ENCODE measurements at regions not wholly inside any gene's neighbourhood (a gene's known extent, or its start where the extent isn't known, plus 50 kb on each side); places are given as distances from the start of the nearest gene placed in this dataset.

- Mint-ChIP-seq H3K27me3 (ENCODE audit: low read depth, poor library complexity) (peaks cover 15% of the 10 kb centered on the region), H3K9me3 (no peaks in the 10 kb centered on the region), H3K27ac (no peak overlapping the region), H3K4me1 (no peaks in the 10 kb centered on the region), H3K4me3 (no peak overlapping the region), H3K36me3 (ENCODE audit: low read depth) (no peaks in the 10 kb centered on the region)
- TF ChIP-seq, protein P1, sequence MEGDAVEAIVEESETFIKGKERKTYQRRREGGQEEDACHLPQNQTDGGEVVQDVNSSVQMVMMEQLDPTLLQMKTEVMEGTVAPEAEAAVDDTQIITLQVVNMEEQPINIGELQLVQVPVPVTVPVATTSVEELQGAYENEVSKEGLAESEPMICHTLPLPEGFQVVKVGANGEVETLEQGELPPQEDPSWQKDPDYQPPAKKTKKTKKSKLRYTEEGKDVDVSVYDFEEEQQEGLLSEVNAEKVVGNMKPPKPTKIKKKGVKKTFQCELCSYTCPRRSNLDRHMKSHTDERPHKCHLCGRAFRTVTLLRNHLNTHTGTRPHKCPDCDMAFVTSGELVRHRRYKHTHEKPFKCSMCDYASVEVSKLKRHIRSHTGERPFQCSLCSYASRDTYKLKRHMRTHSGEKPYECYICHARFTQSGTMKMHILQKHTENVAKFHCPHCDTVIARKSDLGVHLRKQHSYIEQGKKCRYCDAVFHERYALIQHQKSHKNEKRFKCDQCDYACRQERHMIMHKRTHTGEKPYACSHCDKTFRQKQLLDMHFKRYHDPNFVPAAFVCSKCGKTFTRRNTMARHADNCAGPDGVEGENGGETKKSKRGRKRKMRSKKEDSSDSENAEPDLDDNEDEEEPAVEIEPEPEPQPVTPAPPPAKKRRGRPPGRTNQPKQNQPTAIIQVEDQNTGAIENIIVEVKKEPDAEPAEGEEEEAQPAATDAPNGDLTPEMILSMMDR (IDR thresholded peaks at IDR 0.05) = no peak
- no peak for DNase-seq
These were observed 78.1 kb downstream of the MRPL46 start for GRCh38 chr15:88389120-88389519.

- no peaks in the 10 kb centered on the region for H3K9me3 Mint-ChIP-seq
- no peak overlapping the region for H3K4me3 Mint-ChIP-seq
- no peak overlapping the region for H3K27ac Mint-ChIP-seq
- TF ChIP-seq, protein P1 (IDR thresholded peaks at IDR 0.05) = no peak
- H3K36me3 Mint-ChIP-seq (ENCODE audit: low read depth) = no peaks in the 10 kb centered on the region
- peaks cover 4% of the 10 kb centered on the region for H3K4me1 Mint-ChIP-seq
- H3K27me3 Mint-ChIP-seq (ENCODE audit: low read depth, poor library complexity) = peaks cover 16% of the 10 kb centered on the region
- DNase-seq = no peak
These were observed 78.5 kb downstream of the MRPL46 start for GRCh38 chr15:88388686-88389085.

DNA sequence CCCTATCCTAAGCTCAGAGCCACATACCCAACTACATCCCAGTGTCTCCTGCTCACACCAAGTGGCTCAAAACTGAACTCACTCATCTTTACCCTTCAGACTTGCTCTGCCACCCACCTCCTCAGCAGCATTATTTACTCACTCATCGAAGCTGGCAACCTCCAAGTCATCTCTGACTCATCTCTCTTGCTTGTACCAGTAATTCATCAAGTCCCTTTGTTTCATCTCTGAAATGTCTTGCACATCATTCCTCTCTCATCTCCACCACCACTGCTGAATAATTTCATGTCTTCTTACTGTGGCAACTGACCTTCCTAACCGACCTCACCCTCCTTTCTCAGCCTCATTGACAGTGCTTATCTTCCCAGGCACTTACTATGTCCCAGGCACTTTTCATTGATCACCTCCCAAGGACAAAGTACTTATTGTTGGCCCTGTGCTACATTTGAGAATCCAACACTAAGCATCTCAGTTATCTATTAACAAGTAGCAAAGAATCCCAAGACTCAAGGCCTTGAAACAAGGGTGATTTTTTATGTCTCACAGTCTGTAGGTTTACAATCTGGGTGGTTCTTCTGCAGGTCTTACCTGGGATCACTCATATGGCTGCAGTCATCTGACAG is 82.0 kb downstream of the MRPL46 start:
- H3K27me3 Mint-ChIP-seq (ENCODE audit: low read depth, poor library complexity) = peaks cover 28% of the 10 kb centered on the region
- no peak for DNase-seq

DNA sequence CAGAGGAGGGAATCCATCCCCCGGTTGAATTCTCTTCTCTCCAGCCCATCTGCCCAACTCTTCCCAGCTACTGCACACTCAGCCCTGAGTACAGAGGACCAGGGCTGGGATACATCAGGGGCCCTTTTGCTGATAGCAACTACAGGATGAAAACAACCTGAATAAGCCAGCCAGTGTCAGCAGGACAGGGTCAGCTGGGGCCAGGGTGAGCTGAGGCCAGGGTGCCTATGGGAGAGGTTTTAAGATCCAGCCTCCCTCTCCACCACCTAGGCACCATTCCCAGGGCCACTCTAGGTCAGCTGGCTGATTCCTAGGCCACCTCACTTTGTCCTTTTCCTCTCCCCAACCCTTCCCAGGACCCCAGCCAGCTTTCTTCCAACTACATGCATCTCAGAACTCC is 83.8 kb downstream of the MRPL46 start:
- TF ChIP-seq, protein P1 (IDR thresholded peaks at IDR 0.05) = no peak
- DNase-seq = no peak
- H3K27ac Mint-ChIP-seq = no peak overlapping the region
- H3K36me3 Mint-ChIP-seq (ENCODE audit: low read depth) = no peaks in the 10 kb centered on the region
- H3K9me3 Mint-ChIP-seq = no peaks in the 10 kb centered on the region
- H3K4me3 Mint-ChIP-seq = no peak overlapping the region
- H3K27me3 Mint-ChIP-seq (ENCODE audit: low read depth, poor library complexity) = peaks cover 28% of the 10 kb centered on the region
- peaks cover 7% of the 10 kb centered on the region for H3K4me1 Mint-ChIP-seq

More for the DNA sequence above, 82.0 kb downstream of the MRPL46 start:
- Mint-ChIP-seq H3K9me3 (no peaks in the 10 kb centered on the region), H3K4me1 (peaks cover 7% of the 10 kb centered on the region), H3K36me3 (ENCODE audit: low read depth) (no peaks in the 10 kb centered on the region), H3K4me3 (no peak overlapping the region), H3K27ac (no peak overlapping the region)
- TF ChIP-seq, protein P1 (IDR thresholded peaks at IDR 0.05) = no peak

GRCh38 chr15:88382482-88382983 is 84.7 kb downstream of the MRPL46 start:
- DNase-seq = no peak
- peaks cover 28% of the 10 kb centered on the region for H3K27me3 Mint-ChIP-seq (ENCODE audit: low read depth, poor library complexity)

More at GRCh38 chr15:88382482-88382983, 84.7 kb downstream of the MRPL46 start:
- no peaks in the 10 kb centered on the region for H3K36me3 Mint-ChIP-seq (ENCODE audit: low read depth)
- H3K9me3 Mint-ChIP-seq = no peaks in the 10 kb centered on the region
- no peak overlapping the region for H3K27ac Mint-ChIP-seq
- H3K4me1 Mint-ChIP-seq = peaks cover 7% of the 10 kb centered on the region
- no peak overlapping the region for H3K4me3 Mint-ChIP-seq
- TF ChIP-seq, protein P1 (IDR thresholded peaks at IDR 0.05) = no peak
